Parathyroid adenoma (tissue), 2 donors: ENCODE measurements at regions not wholly inside any gene's neighbourhood (a gene's known extent, or its start where the extent isn't known, plus 50 kb on each side); places are given as distances from the start of the nearest gene placed in this dataset.

Experiments used
- H2AFZ ChIP-seq: fragments of 300-600 bp; sonication (generic); one replicate; pipeline ENCODE4 v1.7.0; 2017; ENCODE audit warnings: antibody characterized with exemption, mild to moderate bottlenecking
- H3K27ac ChIP-seq: fragments of 300-600 bp; sonication (generic); one replicate; pipeline ENCODE4 v1.7.0; 2017
- H3K27me3 ChIP-seq: fragments of 300-600 bp; sonication (generic); one replicate; pipeline ENCODE4 v1.7.0; 2017; ENCODE audit warnings: low read length; ENCODE audit not compliant: control insufficient read depth, insufficient read depth
- H3K36me3 ChIP-seq: fragments of 300-600 bp; sonication (generic); one replicate; pipeline ENCODE4 v1.7.0; 2017; ENCODE audit warnings: low read length; ENCODE audit not compliant: control insufficient read depth, insufficient read depth
- H3K4me1 ChIP-seq: fragments of 300-600 bp; sonication (generic); one replicate; pipeline ENCODE4 v1.7.0; 2017; ENCODE audit warnings: control low read depth
- H3K4me2 ChIP-seq: fragments of 300-600 bp; sonication (generic); one replicate; pipeline ENCODE4 v1.7.0; 2017; ENCODE audit warnings: low read length
- H3K4me3 ChIP-seq: fragments of 300-600 bp; sonication (generic); one replicate; pipeline ENCODE4 v1.7.0; 2017; ENCODE audit warnings: low read depth, low read length
- H3K79me2 ChIP-seq: fragments of 300-600 bp; sonication (generic); one replicate; pipeline ENCODE4 v1.7.0; 2017; ENCODE audit warnings: control low read depth
- H3K9ac ChIP-seq: fragments of 300-600 bp; sonication (generic); one replicate; pipeline ENCODE4 v1.7.0; 2017; ENCODE audit warnings: mild to moderate bottlenecking
- H3K9me3 ChIP-seq: fragments of 300-600 bp; sonication (generic); one replicate; pipeline ENCODE4 v1.7.0; 2017; ENCODE audit warnings: low read length; ENCODE audit not compliant: control insufficient read depth
- TF ChIP-seq, protein P1 (sequence below): fragments of 300-600 bp; sonication (generic); IDR thresholded peaks from one replicate; pipeline ENCODE4 v1.7.0; 2017; ENCODE audit warnings: antibody characterized with exemption, mild to moderate bottlenecking
- donor health status: primary hyperparathyroidism.

DNA sequence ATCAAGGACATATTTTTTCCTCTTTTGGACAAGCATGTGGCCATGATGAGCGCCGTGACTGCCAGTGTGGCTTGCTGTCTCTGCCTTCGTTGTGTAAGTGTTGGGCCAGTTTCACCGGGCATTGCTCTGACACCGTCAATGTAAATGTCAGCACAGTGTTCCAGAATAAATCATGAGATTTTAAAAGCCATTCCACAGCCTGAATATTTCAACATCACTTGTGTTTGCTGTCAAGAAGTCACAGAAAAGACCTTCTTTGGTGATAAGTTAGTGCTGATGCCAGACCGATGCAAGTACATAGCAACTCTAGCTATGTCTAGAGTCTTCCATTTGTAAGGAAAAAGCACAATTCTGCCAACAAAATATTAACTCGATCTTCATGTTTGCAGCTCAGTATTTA, 467.8 kb downstream of the TBC1D22A start:
- Histone ChIP-seq H3K79me2 (no peaks in the 10 kb centered on the region), H3K4me2 (no peak overlapping the region), H3K27me3 (no peaks in the 10 kb centered on the region), H3K4me3 (no peak overlapping the region), H2AFZ (no peak overlapping the region), H3K4me1 (no peaks in the 10 kb centered on the region), H3K36me3 (no peaks in the 10 kb centered on the region), H3K9me3 (no peaks in the 10 kb centered on the region), H3K9ac (no peak overlapping the region), H3K27ac (no peak overlapping the region)
- TF ChIP-seq, protein P1, sequence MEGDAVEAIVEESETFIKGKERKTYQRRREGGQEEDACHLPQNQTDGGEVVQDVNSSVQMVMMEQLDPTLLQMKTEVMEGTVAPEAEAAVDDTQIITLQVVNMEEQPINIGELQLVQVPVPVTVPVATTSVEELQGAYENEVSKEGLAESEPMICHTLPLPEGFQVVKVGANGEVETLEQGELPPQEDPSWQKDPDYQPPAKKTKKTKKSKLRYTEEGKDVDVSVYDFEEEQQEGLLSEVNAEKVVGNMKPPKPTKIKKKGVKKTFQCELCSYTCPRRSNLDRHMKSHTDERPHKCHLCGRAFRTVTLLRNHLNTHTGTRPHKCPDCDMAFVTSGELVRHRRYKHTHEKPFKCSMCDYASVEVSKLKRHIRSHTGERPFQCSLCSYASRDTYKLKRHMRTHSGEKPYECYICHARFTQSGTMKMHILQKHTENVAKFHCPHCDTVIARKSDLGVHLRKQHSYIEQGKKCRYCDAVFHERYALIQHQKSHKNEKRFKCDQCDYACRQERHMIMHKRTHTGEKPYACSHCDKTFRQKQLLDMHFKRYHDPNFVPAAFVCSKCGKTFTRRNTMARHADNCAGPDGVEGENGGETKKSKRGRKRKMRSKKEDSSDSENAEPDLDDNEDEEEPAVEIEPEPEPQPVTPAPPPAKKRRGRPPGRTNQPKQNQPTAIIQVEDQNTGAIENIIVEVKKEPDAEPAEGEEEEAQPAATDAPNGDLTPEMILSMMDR: no peak

DNA sequence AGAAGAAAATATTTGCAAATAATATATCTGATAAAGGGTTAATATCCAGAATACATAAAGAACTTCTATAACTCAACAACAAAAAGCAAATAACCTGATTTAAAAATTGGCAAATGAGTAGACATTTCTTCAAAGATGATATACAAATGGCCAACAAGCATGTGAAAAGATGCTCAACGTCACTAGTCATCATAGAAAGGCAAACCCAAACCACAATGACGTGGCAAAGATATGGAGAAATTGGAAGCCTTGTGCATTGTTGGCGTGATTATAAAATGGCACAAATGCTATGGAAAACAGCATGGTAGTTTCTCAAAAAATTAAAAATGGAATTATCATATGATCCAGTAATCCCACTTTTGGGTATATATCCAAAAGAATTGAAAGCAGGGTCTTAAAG, 466.3 kb downstream of the TBC1D22A start:
- H3K4me3 ChIP-seq: no peak overlapping the region
- H3K4me2 ChIP-seq: no peak overlapping the region
- no peaks in the 10 kb centered on the region for H3K27me3 ChIP-seq
- H3K27ac ChIP-seq: no peak overlapping the region
- TF ChIP-seq, protein P1: no peak
- H3K79me2 ChIP-seq: no peaks in the 10 kb centered on the region
- no peak overlapping the region for H2AFZ ChIP-seq
- no peaks in the 10 kb centered on the region for H3K9me3 ChIP-seq
- H3K36me3 ChIP-seq: no peaks in the 10 kb centered on the region
- no peaks in the 10 kb centered on the region for H3K4me1 ChIP-seq
- no peak overlapping the region for H3K9ac ChIP-seq

DNA sequence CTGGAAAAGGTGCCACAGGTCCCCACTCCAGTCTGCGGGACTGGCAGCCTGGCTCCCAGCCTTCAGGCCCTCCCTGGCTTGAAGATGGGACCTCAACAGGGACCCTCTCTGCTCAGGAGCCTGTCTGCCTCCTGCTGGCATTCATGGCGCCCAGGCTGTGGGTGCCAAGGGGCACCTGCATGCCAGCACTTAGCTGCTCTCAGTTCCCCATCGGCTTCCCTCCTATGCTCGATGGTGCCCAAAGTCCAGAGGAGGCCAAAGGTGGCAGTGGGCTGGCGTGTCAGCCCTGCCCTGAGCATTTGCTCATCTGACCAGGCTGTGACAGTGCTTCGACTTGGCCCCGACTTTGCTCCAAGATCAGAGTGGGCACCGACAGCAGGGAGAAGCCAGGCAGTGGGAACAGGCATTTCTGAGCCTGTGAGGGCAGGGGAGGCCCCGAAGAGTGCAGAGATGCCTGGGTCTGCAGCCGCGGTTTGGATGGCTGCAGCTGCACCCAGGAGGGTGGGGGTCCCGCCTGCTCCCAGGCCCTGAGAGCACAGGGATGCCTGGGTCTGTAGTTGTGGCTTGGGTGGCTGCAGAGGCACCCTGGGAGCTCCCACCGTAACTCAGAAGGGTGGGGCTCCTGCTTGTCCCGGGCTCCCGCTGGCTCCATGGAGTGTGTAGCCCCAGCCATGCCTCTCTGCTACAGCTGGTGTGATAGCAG, 463.6 kb downstream of the TBC1D22A start:
- H3K4me3 ChIP-seq: no peak overlapping the region

DNA sequence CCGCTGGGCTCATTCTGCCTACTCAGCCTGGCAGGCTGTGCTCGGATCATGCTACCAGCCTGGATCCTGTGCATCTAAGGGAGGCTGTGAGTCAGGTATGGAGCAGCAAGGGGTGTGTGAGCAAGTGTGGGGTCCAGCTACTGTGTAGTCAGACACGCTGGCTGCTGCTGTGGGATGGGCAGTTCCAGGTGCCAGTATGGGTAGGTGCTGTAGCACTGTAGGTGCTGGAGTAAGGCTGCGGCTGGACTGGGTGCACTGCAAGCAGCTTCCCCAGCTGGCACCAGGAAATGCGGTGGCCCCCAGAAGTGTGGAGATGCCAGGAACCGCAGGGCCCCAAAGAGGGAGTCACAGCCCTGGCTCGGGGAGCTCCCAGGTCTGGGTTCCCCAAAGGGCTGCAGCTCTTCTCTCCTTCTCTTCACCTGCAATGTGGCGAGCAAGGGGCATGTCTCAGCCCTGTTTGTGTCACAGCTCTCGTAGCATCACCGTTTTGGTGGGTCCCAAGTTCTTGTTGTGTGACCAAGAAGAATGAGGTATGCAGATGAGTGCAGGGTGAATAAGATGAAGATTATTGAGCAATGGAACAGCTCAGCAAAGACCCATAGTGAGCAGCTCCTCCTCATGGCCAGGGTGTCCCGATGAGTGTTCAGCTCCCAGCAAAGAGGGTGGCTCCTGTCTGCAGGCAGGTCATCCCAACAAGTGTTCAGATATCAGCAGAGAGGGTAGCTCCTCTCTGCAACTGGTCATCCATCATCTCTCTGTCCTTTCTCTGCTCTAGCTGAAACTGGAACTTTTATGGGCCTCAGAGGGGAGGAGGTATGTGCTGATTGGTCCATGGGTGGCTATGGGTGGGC, 462.9 kb downstream of the TBC1D22A start:
- Histone ChIP-seq H3K27me3 (no peaks in the 10 kb centered on the region), H3K4me3 (no peak overlapping the region), H3K9me3 (no peaks in the 10 kb centered on the region), H3K9ac (no peak overlapping the region), H3K36me3 (no peaks in the 10 kb centered on the region), H3K4me2 (no peak overlapping the region), H2AFZ (no peak overlapping the region), H3K79me2 (no peaks in the 10 kb centered on the region), H3K27ac (no peak overlapping the region), H3K4me1 (no peaks in the 10 kb centered on the region)
- TF ChIP-seq, protein P1: no peak

More for the DNA sequence above, 463.6 kb downstream of the TBC1D22A start:
- Histone ChIP-seq H3K4me2 (no peak overlapping the region), H2AFZ (no peak overlapping the region), H3K79me2 (no peaks in the 10 kb centered on the region), H3K9ac (no peak overlapping the region), H3K27me3 (no peaks in the 10 kb centered on the region), H3K27ac (no peak overlapping the region), H3K36me3 (no peaks in the 10 kb centered on the region), H3K9me3 (no peaks in the 10 kb centered on the region), H3K4me1 (no peaks in the 10 kb centered on the region)
- TF ChIP-seq, protein P1: no peak
